ENCODE measurements at regions not wholly inside any gene's neighbourhood (a gene's known extent, or its start where the extent isn't known, plus 50 kb on each side); places are given as distances from the start of the nearest gene placed in this dataset.

DNA sequence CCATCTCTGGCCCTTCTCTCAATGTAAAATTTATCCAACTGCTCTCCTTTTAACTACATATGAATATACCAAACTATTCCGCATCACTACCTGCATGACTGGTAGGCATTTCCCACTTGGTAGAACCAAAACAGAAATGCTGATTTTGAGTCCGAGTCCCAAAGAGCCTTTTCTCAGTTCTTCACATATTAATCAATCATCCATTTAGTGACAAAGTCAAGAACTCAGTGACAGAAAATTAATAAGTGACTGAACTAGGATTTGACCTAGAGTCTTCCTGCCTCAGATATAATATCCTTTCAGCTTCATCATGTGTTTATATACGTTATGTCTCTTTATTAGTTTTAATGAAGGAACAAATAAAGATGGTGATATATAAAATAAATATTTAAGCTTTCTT lies 700.6 kb upstream of the GOLIM4 start:
- Histone ChIP-seq H3F3A (replicated peaks; ENCODE audit: low read depth) (no peaks in the 10 kb centered on the region), H3K36me3 (ENCODE audit: insufficient read depth) (no peaks in the 10 kb centered on the region), H3K4me2 (no peak overlapping the region), H3K27me3 (ENCODE audit: insufficient read depth) (no peaks in the 10 kb centered on the region), H3K79me2 (replicated peaks; ENCODE audit: insufficient read depth) (no peaks in the 10 kb centered on the region), H2AFZ (no peak overlapping the region), H3K4me1 (ENCODE audit: insufficient read depth) (peaks cover 23% of the 10 kb centered on the region), H3K4me3 (no peak overlapping the region), H4K20me1 (replicated peaks; ENCODE audit: insufficient read depth) (no peaks in the 10 kb centered on the region), H3K27ac (ENCODE audit: low read depth) (no peak overlapping the region), H3K9me2 (ENCODE audit: insufficient read depth) (peaks cover 11% of the 10 kb centered on the region; the same call in 1 of the 2 replicates)
- DNase-seq (ENCODE audit: low spot score) (no peak), ATAC-seq (no peak)
- TF ChIP-seq ZNF331 (CRISPR knock-in tag; IDR thresholded peaks at IDR 0.05; ENCODE audit: low read depth) (no peak), JUNB (IDR thresholded peaks at IDR 0.05; ENCODE audit: unreplicated experiment) (no peak), STAT1 (IDR thresholded peaks at IDR 0.05; ENCODE audit: unreplicated experiment) (no peak), ZNF114 (CRISPR knock-in tag; IDR thresholded peaks at IDR 0.05) (no peak), EZH2phosphoT487 (IDR thresholded peaks at IDR 0.05; ENCODE audit: unreplicated experiment) (no peak), POLR2AphosphoS5 (IDR thresholded peaks at IDR 0.05; ENCODE audit: low read depth) (no peak), CREB1 (CRISPR knock-in tag; IDR thresholded peaks at IDR 0.05; ENCODE audit: low read depth) (no peak), EZH2 (IDR thresholded peaks at IDR 0.05; ENCODE audit: low read depth, unreplicated experiment) (no peak), NANOG (IDR thresholded peaks at IDR 0.05; ENCODE audit: borderline replicate concordance) (no peak)
- TF ChIP-seq, protein P1, sequence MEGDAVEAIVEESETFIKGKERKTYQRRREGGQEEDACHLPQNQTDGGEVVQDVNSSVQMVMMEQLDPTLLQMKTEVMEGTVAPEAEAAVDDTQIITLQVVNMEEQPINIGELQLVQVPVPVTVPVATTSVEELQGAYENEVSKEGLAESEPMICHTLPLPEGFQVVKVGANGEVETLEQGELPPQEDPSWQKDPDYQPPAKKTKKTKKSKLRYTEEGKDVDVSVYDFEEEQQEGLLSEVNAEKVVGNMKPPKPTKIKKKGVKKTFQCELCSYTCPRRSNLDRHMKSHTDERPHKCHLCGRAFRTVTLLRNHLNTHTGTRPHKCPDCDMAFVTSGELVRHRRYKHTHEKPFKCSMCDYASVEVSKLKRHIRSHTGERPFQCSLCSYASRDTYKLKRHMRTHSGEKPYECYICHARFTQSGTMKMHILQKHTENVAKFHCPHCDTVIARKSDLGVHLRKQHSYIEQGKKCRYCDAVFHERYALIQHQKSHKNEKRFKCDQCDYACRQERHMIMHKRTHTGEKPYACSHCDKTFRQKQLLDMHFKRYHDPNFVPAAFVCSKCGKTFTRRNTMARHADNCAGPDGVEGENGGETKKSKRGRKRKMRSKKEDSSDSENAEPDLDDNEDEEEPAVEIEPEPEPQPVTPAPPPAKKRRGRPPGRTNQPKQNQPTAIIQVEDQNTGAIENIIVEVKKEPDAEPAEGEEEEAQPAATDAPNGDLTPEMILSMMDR (conservative IDR thresholded peaks at IDR 0.05; ENCODE audit: low read depth in 2 of 2): no peak
- TF ChIP-seq, protein P2, sequence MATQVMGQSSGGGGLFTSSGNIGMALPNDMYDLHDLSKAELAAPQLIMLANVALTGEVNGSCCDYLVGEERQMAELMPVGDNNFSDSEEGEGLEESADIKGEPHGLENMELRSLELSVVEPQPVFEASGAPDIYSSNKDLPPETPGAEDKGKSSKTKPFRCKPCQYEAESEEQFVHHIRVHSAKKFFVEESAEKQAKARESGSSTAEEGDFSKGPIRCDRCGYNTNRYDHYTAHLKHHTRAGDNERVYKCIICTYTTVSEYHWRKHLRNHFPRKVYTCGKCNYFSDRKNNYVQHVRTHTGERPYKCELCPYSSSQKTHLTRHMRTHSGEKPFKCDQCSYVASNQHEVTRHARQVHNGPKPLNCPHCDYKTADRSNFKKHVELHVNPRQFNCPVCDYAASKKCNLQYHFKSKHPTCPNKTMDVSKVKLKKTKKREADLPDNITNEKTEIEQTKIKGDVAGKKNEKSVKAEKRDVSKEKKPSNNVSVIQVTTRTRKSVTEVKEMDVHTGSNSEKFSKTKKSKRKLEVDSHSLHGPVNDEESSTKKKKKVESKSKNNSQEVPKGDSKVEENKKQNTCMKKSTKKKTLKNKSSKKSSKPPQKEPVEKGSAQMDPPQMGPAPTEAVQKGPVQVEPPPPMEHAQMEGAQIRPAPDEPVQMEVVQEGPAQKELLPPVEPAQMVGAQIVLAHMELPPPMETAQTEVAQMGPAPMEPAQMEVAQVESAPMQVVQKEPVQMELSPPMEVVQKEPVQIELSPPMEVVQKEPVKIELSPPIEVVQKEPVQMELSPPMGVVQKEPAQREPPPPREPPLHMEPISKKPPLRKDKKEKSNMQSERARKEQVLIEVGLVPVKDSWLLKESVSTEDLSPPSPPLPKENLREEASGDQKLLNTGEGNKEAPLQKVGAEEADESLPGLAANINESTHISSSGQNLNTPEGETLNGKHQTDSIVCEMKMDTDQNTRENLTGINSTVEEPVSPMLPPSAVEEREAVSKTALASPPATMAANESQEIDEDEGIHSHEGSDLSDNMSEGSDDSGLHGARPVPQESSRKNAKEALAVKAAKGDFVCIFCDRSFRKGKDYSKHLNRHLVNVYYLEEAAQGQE (IDR thresholded peaks at IDR 0.05; ENCODE audit: unreplicated experiment): no peak
- TF ChIP-seq, protein P3, sequence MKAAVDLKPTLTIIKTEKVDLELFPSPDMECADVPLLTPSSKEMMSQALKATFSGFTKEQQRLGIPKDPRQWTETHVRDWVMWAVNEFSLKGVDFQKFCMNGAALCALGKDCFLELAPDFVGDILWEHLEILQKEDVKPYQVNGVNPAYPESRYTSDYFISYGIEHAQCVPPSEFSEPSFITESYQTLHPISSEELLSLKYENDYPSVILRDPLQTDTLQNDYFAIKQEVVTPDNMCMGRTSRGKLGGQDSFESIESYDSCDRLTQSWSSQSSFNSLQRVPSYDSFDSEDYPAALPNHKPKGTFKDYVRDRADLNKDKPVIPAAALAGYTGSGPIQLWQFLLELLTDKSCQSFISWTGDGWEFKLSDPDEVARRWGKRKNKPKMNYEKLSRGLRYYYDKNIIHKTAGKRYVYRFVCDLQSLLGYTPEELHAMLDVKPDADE (IDR thresholded peaks at IDR 0.05): no peak
- TF ChIP-seq, protein P4, sequence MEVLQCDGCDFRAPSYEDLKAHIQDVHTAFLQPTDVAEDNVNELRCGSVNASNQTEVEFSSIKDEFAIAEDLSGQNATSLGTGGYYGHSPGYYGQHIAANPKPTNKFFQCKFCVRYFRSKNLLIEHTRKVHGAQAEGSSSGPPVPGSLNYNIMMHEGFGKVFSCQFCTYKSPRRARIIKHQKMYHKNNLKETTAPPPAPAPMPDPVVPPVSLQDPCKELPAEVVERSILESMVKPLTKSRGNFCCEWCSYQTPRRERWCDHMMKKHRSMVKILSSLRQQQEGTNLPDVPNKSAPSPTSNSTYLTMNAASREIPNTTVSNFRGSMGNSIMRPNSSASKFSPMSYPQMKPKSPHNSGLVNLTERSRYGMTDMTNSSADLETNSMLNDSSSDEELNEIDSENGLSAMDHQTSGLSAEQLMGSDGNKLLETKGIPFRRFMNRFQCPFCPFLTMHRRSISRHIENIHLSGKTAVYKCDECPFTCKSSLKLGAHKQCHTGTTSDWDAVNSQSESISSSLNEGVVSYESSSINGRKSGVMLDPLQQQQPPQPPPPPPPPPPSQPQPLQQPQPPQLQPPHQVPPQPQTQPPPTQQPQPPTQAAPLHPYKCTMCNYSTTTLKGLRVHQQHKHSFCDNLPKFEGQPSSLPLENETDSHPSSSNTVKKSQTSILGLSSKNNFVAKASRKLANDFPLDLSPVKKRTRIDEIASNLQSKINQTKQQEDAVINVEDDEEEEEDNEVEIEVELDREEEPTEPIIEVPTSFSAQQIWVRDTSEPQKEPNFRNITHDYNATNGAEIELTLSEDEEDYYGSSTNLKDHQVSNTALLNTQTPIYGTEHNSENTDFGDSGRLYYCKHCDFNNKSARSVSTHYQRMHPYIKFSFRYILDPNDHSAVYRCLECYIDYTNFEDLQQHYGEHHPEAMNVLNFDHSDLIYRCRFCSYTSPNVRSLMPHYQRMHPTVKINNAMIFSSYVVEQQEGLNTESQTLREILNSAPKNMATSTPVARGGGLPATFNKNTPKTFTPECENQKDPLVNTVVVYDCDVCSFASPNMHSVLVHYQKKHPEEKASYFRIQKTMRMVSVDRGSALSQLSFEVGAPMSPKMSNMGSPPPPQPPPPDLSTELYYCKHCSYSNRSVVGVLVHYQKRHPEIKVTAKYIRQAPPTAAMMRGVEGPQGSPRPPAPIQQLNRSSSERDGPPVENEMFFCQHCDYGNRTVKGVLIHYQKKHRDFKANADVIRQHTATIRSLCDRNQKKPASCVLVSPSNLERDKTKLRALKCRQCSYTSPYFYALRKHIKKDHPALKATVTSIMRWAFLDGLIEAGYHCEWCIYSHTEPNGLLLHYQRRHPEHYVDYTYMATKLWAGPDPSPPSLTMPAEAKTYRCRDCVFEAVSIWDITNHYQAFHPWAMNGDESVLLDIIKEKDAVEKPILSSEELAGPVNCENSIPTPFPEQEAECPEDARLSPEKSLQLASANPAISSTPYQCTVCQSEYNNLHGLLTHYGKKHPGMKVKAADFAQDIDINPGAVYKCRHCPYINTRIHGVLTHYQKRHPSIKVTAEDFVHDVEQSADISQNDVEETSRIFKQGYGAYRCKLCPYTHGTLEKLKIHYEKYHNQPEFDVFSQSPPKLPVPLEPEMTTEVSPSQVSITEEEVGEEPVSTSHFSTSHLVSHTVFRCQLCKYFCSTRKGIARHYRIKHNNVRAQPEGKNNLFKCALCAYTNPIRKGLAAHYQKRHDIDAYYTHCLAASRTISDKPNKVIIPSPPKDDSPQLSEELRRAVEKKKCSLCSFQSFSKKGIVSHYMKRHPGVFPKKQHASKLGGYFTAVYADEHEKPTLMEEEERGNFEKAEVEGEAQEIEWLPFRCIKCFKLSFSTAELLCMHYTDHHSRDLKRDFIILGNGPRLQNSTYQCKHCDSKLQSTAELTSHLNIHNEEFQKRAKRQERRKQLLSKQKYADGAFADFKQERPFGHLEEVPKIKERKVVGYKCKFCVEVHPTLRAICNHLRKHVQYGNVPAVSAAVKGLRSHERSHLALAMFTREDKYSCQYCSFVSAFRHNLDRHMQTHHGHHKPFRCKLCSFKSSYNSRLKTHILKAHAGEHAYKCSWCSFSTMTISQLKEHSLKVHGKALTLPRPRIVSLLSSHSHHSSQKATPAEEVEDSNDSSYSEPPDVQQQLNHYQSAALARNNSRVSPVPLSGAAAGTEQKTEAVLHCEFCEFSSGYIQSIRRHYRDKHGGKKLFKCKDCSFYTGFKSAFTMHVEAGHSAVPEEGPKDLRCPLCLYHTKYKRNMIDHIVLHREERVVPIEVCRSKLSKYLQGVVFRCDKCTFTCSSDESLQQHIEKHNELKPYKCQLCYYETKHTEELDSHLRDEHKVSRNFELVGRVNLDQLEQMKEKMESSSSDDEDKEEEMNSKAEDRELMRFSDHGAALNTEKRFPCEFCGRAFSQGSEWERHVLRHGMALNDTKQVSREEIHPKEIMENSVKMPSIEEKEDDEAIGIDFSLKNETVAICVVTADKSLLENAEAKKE (CRISPR knock-in tag; IDR thresholded peaks at IDR 0.05): no peak
- Mint-ChIP-seq H3K4me3 (no peak overlapping the region), H3K27me3 (ENCODE audit: insufficient read depth, low read depth, poor library complexity) (no peaks in the 10 kb centered on the region), H3K4me1 (peaks cover 22% of the 10 kb centered on the region), H3K27ac (no peak overlapping the region), H3K9me3 (no peaks in the 10 kb centered on the region), H3K36me3 (ENCODE audit: low read depth) (no peaks in the 10 kb centered on the region)

Data from GM23338 (cell line).